Trophoblast cell (in vitro differentiated cells and primary cell): ENCODE measurements at regions not wholly inside any gene's neighbourhood (a gene's known extent, or its start where the extent isn't known, plus 50 kb on each side); places are given as distances from the start of the nearest gene placed in this dataset.

Source experiments
- DNase-seq, 2 donors: peaks; one replicate each; pipeline ENCODE4 v3.0.0-alpha.2; 2016
- H2AFZ ChIP-seq: 2 replicates; pipeline ENCODE4 v1.6.1; 2013; ENCODE audit warnings: low read length, moderate library complexity, mild to moderate bottlenecking; ENCODE audit not compliant: insufficient read depth, poor library complexity
- H2AK5ac ChIP-seq: 2 replicates; pipeline ENCODE4 v1.6.1; 2013; ENCODE audit warnings: mild to moderate bottlenecking, low read length
- H2BK120ac ChIP-seq: 2 replicates; pipeline ENCODE4 v1.6.1; 2013; ENCODE audit warnings: low read length, mild to moderate bottlenecking, moderate library complexity; ENCODE audit not compliant: insufficient read depth, poor library complexity
- H2BK12ac ChIP-seq: 2 replicates; pipeline ENCODE4 v1.6.1; 2013; ENCODE audit warnings: mild to moderate bottlenecking, low read length, moderate library complexity
- H2BK5ac ChIP-seq: 2 replicates; pipeline ENCODE4 v1.6.1; 2013; ENCODE audit warnings: low read length, low read depth, moderate library complexity, mild to moderate bottlenecking; ENCODE audit not compliant: poor library complexity
- H3K14ac ChIP-seq: 2 replicates; pipeline ENCODE4 v1.6.1; 2013; ENCODE audit warnings: mild to moderate bottlenecking, low read length
- H3K18ac ChIP-seq: 2 replicates; pipeline ENCODE4 v1.6.1; 2013; ENCODE audit warnings: mild to moderate bottlenecking, low read length
- H3K23ac ChIP-seq: 2 replicates; pipeline ENCODE4 v1.6.1; 2013; ENCODE audit warnings: low read length
- H3K27ac ChIP-seq: 2 replicates; pipeline ENCODE4 v1.5.1; 2013; ENCODE audit warnings: low read depth, mild to moderate bottlenecking, inconsistent platforms, low read length, moderate library complexity
- H3K27me3 ChIP-seq: 2 replicates; pipeline ENCODE4 v1.6.1; 2013; ENCODE audit warnings: inconsistent platforms, mild to moderate bottlenecking, low read length, moderate library complexity; ENCODE audit not compliant: insufficient read depth
- H3K36me3 ChIP-seq, 2 experiments: 1 replicate in 1 of 2; 2 replicates in 1 of 2; pipeline ENCODE4 v1.6.1; 2013; ENCODE audit warnings: low read length in 2 of 2, mild to moderate bottlenecking in 2 of 2, moderate library complexity in 1 of 2; ENCODE audit not compliant: insufficient read depth in 2 of 2, control insufficient read depth in 1 of 2
- H3K4ac ChIP-seq: 2 replicates; pipeline ENCODE4 v1.6.1; 2013; ENCODE audit warnings: low read depth, mild to moderate bottlenecking, low read length, moderate library complexity
- H3K4me1 ChIP-seq, 2 experiments: 1 replicate in 1 of 2; 2 replicates in 1 of 2; pipeline ENCODE4 v1.6.1; 2013; ENCODE audit warnings: low read length in 2 of 2, mild to moderate bottlenecking in 2 of 2, moderate library complexity in 1 of 2; ENCODE audit not compliant: insufficient read depth in 2 of 2, control insufficient read depth in 1 of 2
- H3K4me2 ChIP-seq: 2 replicates; pipeline ENCODE4 v1.6.1; 2013; ENCODE audit warnings: inconsistent platforms, mild to moderate bottlenecking, low read length, moderate library complexity
- H3K4me3 ChIP-seq: 2 replicates; pipeline ENCODE4 v1.5.1; 2013; ENCODE audit warnings: mild to moderate bottlenecking, low read depth, low read length, inconsistent platforms
- H3K79me1 ChIP-seq: one replicate; pipeline ENCODE4 v1.6.1; 2013; ENCODE audit warnings: low read length
- H3K79me2 ChIP-seq: 2 replicates; pipeline ENCODE4 v1.6.1; 2013; ENCODE audit warnings: low read length, mild to moderate bottlenecking; ENCODE audit not compliant: control insufficient read depth, insufficient read depth, poor library complexity
- H3K9ac ChIP-seq: 2 replicates; pipeline ENCODE4 v1.6.1; 2013; ENCODE audit warnings: mild to moderate bottlenecking, low read length
- H3K9me3 ChIP-seq: 2 replicates; pipeline ENCODE4 v1.6.1; 2013; ENCODE audit warnings: low read depth, mild to moderate bottlenecking, control low read depth, inconsistent platforms, low read length; ENCODE audit not compliant: insufficient read depth
- H4K12ac ChIP-seq: 2 replicates; pipeline ENCODE4 v1.6.1; 2013; ENCODE audit warnings: low read depth, mild to moderate bottlenecking, low read length, moderate library complexity
- H4K8ac ChIP-seq: 2 replicates; pipeline ENCODE4 v1.6.1; 2013; ENCODE audit warnings: low read depth, mild to moderate bottlenecking, low read length, moderate library complexity
- H4K91ac ChIP-seq: one replicate; pipeline ENCODE4 v1.6.1; 2013; ENCODE audit warnings: low read depth, mild to moderate bottlenecking, low read length, moderate library complexity
- WGBS: extraction: QIAGEN DNeasy Blood & Tissue Kit; methylation state at CpG from one replicate; pipeline ENCODE4 v1.1.7; 2013; ENCODE audit warnings: missing lambda C conversion rate; ENCODE audit not compliant: insufficient read length, insufficient coverage; ENCODE audit errors: extremely low coverage; 5-methylcytosine and 5-hydroxymethylcytosine counted together

- no peak overlapping the region for H3K18ac ChIP-seq
- no peak overlapping the region for H2BK120ac ChIP-seq
- H3K14ac ChIP-seq: no peak overlapping the region
- no CpG with 5 or more reads among the region's 3 CpGs for WGBS
- H3K4ac ChIP-seq: no peak overlapping the region
- H2AK5ac ChIP-seq: no peak overlapping the region
- H3K36me3 ChIP-seq: no peaks in the 10 kb centered on the region
- H3K9ac ChIP-seq: no peak overlapping the region
- no peak for DNase-seq
- no peaks in the 10 kb centered on the region for H3K79me2 ChIP-seq
- H3K4me2 ChIP-seq: no peak overlapping the region
- no peak overlapping the region for H3K23ac ChIP-seq
- H3K9me3 ChIP-seq: no peaks in the 10 kb centered on the region
- H4K91ac ChIP-seq: no peak overlapping the region
- no peak overlapping the region for H2BK12ac ChIP-seq
- H3K79me1 ChIP-seq: no peaks in the 10 kb centered on the region
- H3K27ac ChIP-seq: no peak overlapping the region
- no peak overlapping the region for H4K12ac ChIP-seq
- H4K8ac ChIP-seq: no peak overlapping the region
- H3K27me3 ChIP-seq: no peaks in the 10 kb centered on the region
- H2AFZ ChIP-seq: no peak overlapping the region
- H3K4me3 ChIP-seq: no peak overlapping the region
- no peak overlapping the region for H2BK5ac ChIP-seq
- no peaks in the 10 kb centered on the region for H3K4me1 ChIP-seq
Observed at GRCh38 chrX:5042563-5042962, 1186.1 kb downstream of the NLGN4X start.

GRCh38 chrX:5031792-5032191 is 1196.9 kb downstream of the NLGN4X start:
- Histone ChIP-seq H3K4me1 (no peaks in the 10 kb centered on the region), H2AK5ac (no peak overlapping the region), H2AFZ (no peak overlapping the region), H3K14ac (no peak overlapping the region), H3K79me2 (no peaks in the 10 kb centered on the region), H3K18ac (no peak overlapping the region), H2BK12ac (no peak overlapping the region), H2BK5ac (no peak overlapping the region), H3K4me3 (no peak overlapping the region), H4K12ac (no peak overlapping the region), H3K27ac (no peak overlapping the region), H2BK120ac (no peak overlapping the region), H3K9me3 (no peaks in the 10 kb centered on the region), H4K91ac (no peak overlapping the region), H4K8ac (no peak overlapping the region), H3K4ac (no peak overlapping the region), H3K23ac (no peak overlapping the region), H3K79me1 (no peaks in the 10 kb centered on the region), H3K9ac (no peak overlapping the region), H3K4me2 (no peak overlapping the region), H3K27me3 (no peaks in the 10 kb centered on the region), H3K36me3 (no peaks in the 10 kb centered on the region)
- no peak for DNase-seq
- WGBS: no CpG with 5 or more reads among the region's 7 CpGs

DNA sequence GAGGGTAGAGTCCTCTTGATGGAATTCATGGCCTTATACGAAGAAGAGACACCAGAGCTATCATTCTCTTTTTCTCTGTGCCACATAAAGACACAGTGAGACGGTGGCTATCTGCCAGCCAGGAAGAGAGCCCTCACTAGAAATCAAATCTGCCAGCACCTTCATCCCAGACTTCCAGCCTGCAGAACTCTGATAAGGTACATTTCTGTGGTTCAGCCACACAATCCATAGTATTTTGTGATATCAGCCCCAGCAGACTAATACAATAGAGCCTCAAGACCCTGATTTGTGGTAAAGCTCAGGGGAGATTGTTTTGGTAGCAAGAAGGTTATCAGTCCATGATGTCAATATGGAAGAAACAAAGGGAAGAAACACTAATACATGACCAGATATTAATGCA is 1213.2 kb downstream of the NLGN4X start:
- Histone ChIP-seq H2AFZ (no peak overlapping the region), H4K12ac (no peak overlapping the region), H2AK5ac (no peak overlapping the region), H3K4me1 (no peaks in the 10 kb centered on the region), H3K4me2 (no peak overlapping the region), H3K9me3 (no peaks in the 10 kb centered on the region), H3K27me3 (no peaks in the 10 kb centered on the region), H3K18ac (no peak overlapping the region), H2BK12ac (no peak overlapping the region), H3K79me2 (no peaks in the 10 kb centered on the region), H3K4me3 (no peak overlapping the region), H4K91ac (no peak overlapping the region), H3K27ac (no peak overlapping the region), H3K9ac (no peak overlapping the region), H3K4ac (no peak overlapping the region), H4K8ac (no peak overlapping the region), H3K23ac (no peak overlapping the region), H2BK5ac (no peak overlapping the region), H2BK120ac (no peak overlapping the region), H3K14ac (no peak overlapping the region), H3K36me3 (no peaks in the 10 kb centered on the region), H3K79me1 (no peaks in the 10 kb centered on the region)
- no peak for DNase-seq
- WGBS: no CpG with 5 or more reads among the region's 2 CpGs

- Histone ChIP-seq H3K23ac (no peak overlapping the region), H3K4me3 (no peak overlapping the region), H4K8ac (no peak overlapping the region), H3K4ac (no peak overlapping the region), H3K27ac (no peak overlapping the region), H4K91ac (no peak overlapping the region), H2BK5ac (no peak overlapping the region), H3K9ac (no peak overlapping the region), H3K4me2 (no peak overlapping the region), H3K79me2 (no peaks in the 10 kb centered on the region), H3K9me3 (no peaks in the 10 kb centered on the region), H3K36me3 (no peaks in the 10 kb centered on the region), H3K18ac (no peak overlapping the region), H2BK12ac (no peak overlapping the region), H2BK120ac (no peak overlapping the region), H2AK5ac (no peak overlapping the region), H3K14ac (no peak overlapping the region), H3K79me1 (no peaks in the 10 kb centered on the region), H2AFZ (no peak overlapping the region), H4K12ac (no peak overlapping the region), H3K4me1 (no peaks in the 10 kb centered on the region), H3K27me3 (no peaks in the 10 kb centered on the region)
- no peak for DNase-seq
- WGBS: no CpG with 5 or more reads among the region's 1 CpG
Observed at GRCh38 chrX:4994855-4995254, 1233.8 kb downstream of the NLGN4X start.
